IMR-90 (cell line): ENCODE measurements at regions not wholly inside any gene's neighbourhood (a gene's known extent, or its start where the extent isn't known, plus 50 kb on each side); places are given as distances from the start of the nearest gene placed in this dataset.

Source experiments
- ATAC-seq: fragments of 200-7000 bp; cut with Tn5 transposase; 2 replicates; pipeline ENCODE4 v1.9.1; 2020; ENCODE audit warnings: low read depth, mild to moderate bottlenecking, moderate library complexity
- BruUV-seq: library from RNA; stranded (reverse); fragments of 400-500 nt; replicated peaks from 2 replicates; lab custom pipeline; 2021; lab: Mats Ljungman, UMichigan
- CTCF ChIA-PET: fragments of 300-600 bp; formaldehyde crosslinking; extraction: SDS; loops from one replicate; lab custom pipeline; 2021; ENCODE audit warnings: antibody characterized with exemption; lab: Yijun Ruan, JAX
- POLR2A ChIA-PET: fragments of 300-600 bp; sonication (Branson Sonifier 250); formaldehyde crosslinking; loops from one replicate; lab custom pipeline; 2022; ENCODE audit warnings: antibody characterized with exemption; ENCODE audit not compliant: unreplicated experiment; lab: Charles Lee
- DNase-seq: peaks from one replicate; pipeline ENCODE4 v3.0.0; 2013
- H2AFZ ChIP-seq: replicated peaks from 2 replicates; pipeline ENCODE3; 2013; ENCODE audit warnings: low read length, mild to moderate bottlenecking; ENCODE audit not compliant: poor library complexity
- H2AK5ac ChIP-seq: 2 replicates; pipeline ENCODE4 v1.6.1; 2013; ENCODE audit warnings: low read depth, low read length, inconsistent platforms
- H2AK9ac ChIP-seq: replicated peaks from 2 replicates; pipeline ENCODE3; 2013; ENCODE audit warnings: mild to moderate bottlenecking, low read depth, low read length, moderate library complexity; ENCODE audit not compliant: poor library complexity
- H2BK120ac ChIP-seq: 2 replicates; pipeline ENCODE4 v1.6.1; 2013; ENCODE audit warnings: low read depth, low read length, inconsistent platforms
- H2BK15ac ChIP-seq: 3 replicates; pipeline ENCODE4 v1.6.1; 2013; ENCODE audit warnings: low read depth, low read length, inconsistent platforms
- H2BK20ac ChIP-seq: 2 replicates; pipeline ENCODE4 v1.6.1; 2013; ENCODE audit warnings: low read depth, mild to moderate bottlenecking, inconsistent platforms, low read length, moderate library complexity
- H2BK5ac ChIP-seq: 2 replicates; pipeline ENCODE4 v1.6.1; 2013; ENCODE audit warnings: mild to moderate bottlenecking, low read depth, low read length, inconsistent platforms; ENCODE audit not compliant: poor library complexity, severe bottlenecking
- H3K14ac ChIP-seq: replicated peaks from 2 replicates; pipeline ENCODE4 v1.6.1; 2013; ENCODE audit warnings: low read depth, low read length, inconsistent platforms
- H3K18ac ChIP-seq: 2 replicates; pipeline ENCODE4 v1.6.1; 2013; ENCODE audit warnings: low read depth, low read length, control low read depth
- H3K23ac ChIP-seq: 2 replicates; pipeline ENCODE4 v1.6.1; 2013; ENCODE audit warnings: low read depth, low read length, inconsistent platforms
- H3K27ac ChIP-seq: 2 replicates; pipeline ENCODE4 v1.5.1; 2013; ENCODE audit warnings: mild to moderate bottlenecking, control low read depth, low read length; ENCODE audit not compliant: insufficient read depth
- H3K27me3 ChIP-seq: 2 replicates; pipeline ENCODE4 v1.6.1; 2013; ENCODE audit warnings: low read length; ENCODE audit not compliant: control insufficient read depth, insufficient read depth
- H3K36me3 ChIP-seq: 2 replicates; pipeline ENCODE4 v1.6.1; 2013; ENCODE audit warnings: low read length, mixed read lengths; ENCODE audit not compliant: control insufficient read depth, insufficient read depth
- H3K4ac ChIP-seq: 2 replicates; pipeline ENCODE4 v1.6.1; 2013; ENCODE audit warnings: low read depth, low read length, inconsistent platforms
- H3K4me1 ChIP-seq: 2 replicates; pipeline ENCODE4 v1.6.1; 2013; ENCODE audit warnings: low read length, mixed read lengths; ENCODE audit not compliant: control insufficient read depth, insufficient read depth
- H3K4me2 ChIP-seq: 2 replicates; pipeline ENCODE4 v1.6.1; 2013; ENCODE audit warnings: low read depth, mild to moderate bottlenecking, control low read depth, low read length, moderate library complexity
- H3K4me3 ChIP-seq: 2 replicates; pipeline ENCODE4 v1.5.1; 2013; ENCODE audit warnings: low read depth, mild to moderate bottlenecking, control low read depth, low read length, moderate library complexity; ENCODE audit not compliant: insufficient read depth
- H3K56ac ChIP-seq: 2 replicates; pipeline ENCODE4 v1.6.1; 2013; ENCODE audit warnings: low read length, inconsistent platforms; ENCODE audit not compliant: insufficient read depth; ENCODE audit errors: extremely low read depth
- H3K79me1 ChIP-seq, 2 experiments: 2 replicates each; pipeline ENCODE4 v1.6.1; 2013; ENCODE audit warnings: low read length in 2 of 2, inconsistent platforms in 1 of 2, low read depth in 1 of 2
- H3K9ac ChIP-seq: 2 replicates; pipeline ENCODE4 v1.6.1; 2013; ENCODE audit warnings: low read depth, low read length, control low read depth
- H3K9me1 ChIP-seq: 2 replicates; pipeline ENCODE4 v1.6.1; 2013; ENCODE audit warnings: low read length, inconsistent platforms; ENCODE audit not compliant: insufficient read depth
- H3K9me3 ChIP-seq: 2 replicates; pipeline ENCODE4 v1.6.1; 2013; ENCODE audit warnings: low read length; ENCODE audit not compliant: control insufficient read depth, insufficient read depth
- H4K20me1 ChIP-seq: 2 replicates; pipeline ENCODE4 v1.6.1; 2013; ENCODE audit warnings: low read length, inconsistent platforms; ENCODE audit not compliant: insufficient read depth
- H4K5ac ChIP-seq: 2 replicates; pipeline ENCODE4 v1.6.1; 2013; ENCODE audit warnings: mild to moderate bottlenecking, low read depth, low read length, control low read depth
- H4K8ac ChIP-seq, 2 experiments: 2 replicates each; pipeline ENCODE4 v1.6.1; 2013; ENCODE audit warnings: low read depth in 2 of 2, low read length in 2 of 2, control low read depth in 1 of 2, inconsistent platforms in 1 of 2
- H4K91ac ChIP-seq: 2 replicates; pipeline ENCODE4 v1.6.1; 2013; ENCODE audit warnings: low read depth, low read length, inconsistent platforms; ENCODE audit not compliant: insufficient read depth
- CEBPB ChIP-seq: IDR thresholded peaks from 2 replicates; pipeline ENCODE4 v1.6.1; 2012; ENCODE audit warnings: low read depth, low read length, improper control_type of control experiment
- CHD1 ChIP-seq: IDR thresholded peaks from 2 replicates; pipeline ENCODE4 v1.6.1; 2012; ENCODE audit warnings: low read depth, low read length, improper control_type of control experiment
- CTCF ChIP-seq: conservative IDR thresholded peaks from 2 replicates; pipeline ENCODE4 v1.5.1; 2012; ENCODE audit warnings: mild to moderate bottlenecking, low read depth, low read length, improper control_type of control experiment
- ELK1 ChIP-seq: fragments of 150-350 bp; IDR thresholded peaks from 2 replicates; pipeline ENCODE4 v1.6.1; 2016; ENCODE audit warnings: low read depth, mild to moderate bottlenecking, low read length, moderate library complexity, borderline replicate concordance
- MAFK ChIP-seq: IDR thresholded peaks from 2 replicates; pipeline ENCODE4 v1.6.1; 2012; ENCODE audit warnings: low read depth, low read length, improper control_type of control experiment
- MAZ ChIP-seq: IDR thresholded peaks from 2 replicates; pipeline ENCODE4 v1.6.1; 2012; ENCODE audit warnings: low read depth, mild to moderate bottlenecking, low read length, improper control_type of control experiment, moderate library complexity, borderline replicate concordance
- MXI1 ChIP-seq: IDR thresholded peaks from 2 replicates; pipeline ENCODE4 v1.6.1; 2012; ENCODE audit warnings: low read depth, mild to moderate bottlenecking, low read length, moderate library complexity, borderline replicate concordance
- NFE2L2 ChIP-seq: fragments of 150-350 bp; IDR thresholded peaks from 2 replicates; pipeline ENCODE4 v1.6.1; 2016; ENCODE audit warnings: low read depth, mild to moderate bottlenecking, low read length
- POLR2A ChIP-seq: IDR thresholded peaks from 2 replicates; pipeline ENCODE4 v1.6.1; 2012; ENCODE audit warnings: mild to moderate bottlenecking, low read depth, low read length
- RAD21 ChIP-seq: IDR thresholded peaks from 2 replicates; pipeline ENCODE4 v1.6.1; 2012; ENCODE audit warnings: low read length, improper control_type of control experiment
- RCOR1 ChIP-seq: IDR thresholded peaks from 2 replicates; pipeline ENCODE4 v1.6.1; 2012; ENCODE audit warnings: mild to moderate bottlenecking, low read length, improper control_type of control experiment; ENCODE audit not compliant: insufficient replicate concordance
- RFX5 ChIP-seq: IDR thresholded peaks from 2 replicates; pipeline ENCODE4 v1.8.0; 2012; ENCODE audit warnings: low read depth, mild to moderate bottlenecking, low read length, moderate library complexity
- USF2 ChIP-seq: fragments of 150-350 bp; IDR thresholded peaks from 2 replicates; pipeline ENCODE4 v1.6.1; 2017; ENCODE audit warnings: mild to moderate bottlenecking, antibody characterized with exemption, low read length, low read depth
- WGBS, 2 experiments: methylation state at CpG; one replicate each; pipeline versions ENCODE4 v1.1.5 to v1.1.7; 2013; ENCODE audit warnings: missing lambda C conversion rate in 2 of 2; ENCODE audit not compliant: insufficient read length in 1 of 2; ENCODE audit errors: extremely low coverage in 2 of 2; 5-methylcytosine and 5-hydroxymethylcytosine counted together
- dilution Hi-C: fragments of 300-500 bp; cut with HindIII; formaldehyde crosslinking; loops from one replicate; pipeline ENCODE4 v1.14.3; 2018; ENCODE audit warnings: low sequenced_read_pairs; ENCODE audit not compliant: unreplicated experiment
- in situ Hi-C: fragments of 300-500 bp; cut with MboI; formaldehyde crosslinking; loops from 3 replicates; pipeline ENCODE4 v1.14.3; 2019; ENCODE audit warnings: low sequenced_read_pairs, inconsistent platforms, mixed read lengths
- intact Hi-C: fragments of 100-400 bp; cut with micrococcal nuclease; formaldehyde crosslinking; loops from 2 replicates; pipeline ENCODE4 v1.10.0; 2022

- H2BK120ac ChIP-seq = no peak overlapping the region
- no peaks in the 10 kb centered on the region for H3K9me1 ChIP-seq
- no peak overlapping the region for H3K9ac ChIP-seq
- H3K36me3 ChIP-seq = no peaks in the 10 kb centered on the region
- no peaks in the 10 kb centered on the region for H3K27me3 ChIP-seq
- no peaks in the 10 kb centered on the region for H3K4me1 ChIP-seq
- in situ Hi-C loops = no loop called here
- H3K23ac ChIP-seq = no peak overlapping the region
- no peak for ATAC-seq
- no peak overlapping the region for H2AK5ac ChIP-seq
- CTCF ChIA-PET = no interaction called here
- TF ChIP-seq RCOR1 = no peak
- no peak for TF ChIP-seq MAZ
- no peak for TF ChIP-seq ELK1
- no peak for TF ChIP-seq USF2
- no peak for TF ChIP-seq CHD1
- no peak for TF ChIP-seq MAFK
- no peak for TF ChIP-seq MXI1
- TF ChIP-seq POLR2A = no peak
- no peak for TF ChIP-seq RFX5
- TF ChIP-seq CEBPB = no peak
- TF ChIP-seq NFE2L2 = no peak
- TF ChIP-seq RAD21 = no peak
- no peak for TF ChIP-seq CTCF
- H2AFZ ChIP-seq = peak overlapping the region; percentile 21
- dilution Hi-C loops = no loop called here
- H3K56ac ChIP-seq = no peak overlapping the region
- no peak overlapping the region for H2AK9ac ChIP-seq
- H3K9me3 ChIP-seq = peaks cover 39% of the 10 kb centered on the region; the same call in 1 of the 2 replicates
- 67% methylated on average over 9 of the region's 23 CpGs; no CpG with 5 or more reads in 1 of the 2 experiments for WGBS, 2 experiments
- no peak overlapping the region for H3K4me3 ChIP-seq
- no TSS peak for BruUV-seq
- H3K14ac ChIP-seq = no peak overlapping the region
- POLR2A ChIA-PET = no interaction called here
- no peak overlapping the region for H2BK5ac ChIP-seq
- no peak overlapping the region for H4K8ac ChIP-seq
- H4K5ac ChIP-seq = no peak overlapping the region
- no peak overlapping the region for H4K91ac ChIP-seq
- no peaks in the 10 kb centered on the region for H3K79me1 ChIP-seq
- intact Hi-C loops = no loop called here
- no peak overlapping the region for H3K4me2 ChIP-seq
- no peak overlapping the region for H3K27ac ChIP-seq
- no peak for DNase-seq
- H2BK20ac ChIP-seq = no peak overlapping the region
- H2BK15ac ChIP-seq = no peak overlapping the region
- H3K18ac ChIP-seq = no peak overlapping the region
- H4K20me1 ChIP-seq = no peaks in the 10 kb centered on the region
- no peak overlapping the region for H3K4ac ChIP-seq
Measured at GRCh38 chr14:104515811-104516780, 63.5 kb upstream of the C14orf180 start.
